Neural cell (in vitro differentiated cells): ENCODE measurements at regions not wholly inside any gene's neighbourhood (a gene's known extent, or its start where the extent isn't known, plus 50 kb on each side); places are given as distances from the start of the nearest gene placed in this dataset.

Source experiments
- H2AFZ ChIP-seq: fragments of 200-600, 300-800 bp; sonication (generic), shearing (Covaris generic); 2 replicates; pipeline ENCODE4 v1.6.0; 2014; ENCODE audit warnings: low read depth, mild to moderate bottlenecking, antibody characterized with exemption, low read length, moderate library complexity
- H3F3A ChIP-seq: fragments of 200-600 bp; shearing (Covaris generic); 2 replicates; pipeline ENCODE4 v1.6.1; 2016; ENCODE audit warnings: mild to moderate bottlenecking, moderate library complexity, mixed read lengths, antibody characterized with exemption, low read length; ENCODE audit not compliant: insufficient read depth, poor library complexity, severe bottlenecking
- H3K27ac ChIP-seq: fragments of 200-600, 300-800 bp; sonication (generic), shearing (Covaris generic); 2 replicates; pipeline ENCODE4 v1.5.1; 2014; ENCODE audit warnings: mild to moderate bottlenecking, low read length, moderate library complexity
- H3K27me3 ChIP-seq: fragments of 300-800, 200-600 bp; sonication (generic), shearing (Covaris generic); 2 replicates; pipeline ENCODE4 v1.6.0; 2014; ENCODE audit warnings: mild to moderate bottlenecking, low read depth, low read length, moderate library complexity; ENCODE audit not compliant: insufficient read depth
- H3K36me3 ChIP-seq: fragments of 300-800, 200-600 bp; sonication (generic), shearing (Covaris generic); 2 replicates; pipeline ENCODE4 v1.5.1; 2014; ENCODE audit warnings: mild to moderate bottlenecking, antibody characterized with exemption, low read length, moderate library complexity; ENCODE audit not compliant: insufficient read depth
- H3K4me2 ChIP-seq: fragments of 300-800, 200-600 bp; sonication (generic), shearing (Covaris generic); 2 replicates; pipeline ENCODE4 v1.6.0; 2014; ENCODE audit warnings: mild to moderate bottlenecking, low read length
- H3K4me3 ChIP-seq: fragments of 300-800, 200-600 bp; sonication (generic), shearing (Covaris generic); 2 replicates; pipeline ENCODE4 v1.5.1; 2014; ENCODE audit warnings: mild to moderate bottlenecking, low read length, moderate library complexity
- H3K79me2 ChIP-seq: fragments of 200-600 bp; shearing (Covaris generic); replicated peaks from 2 replicates; pipeline ENCODE4 v1.6.0; 2014; ENCODE audit warnings: mild to moderate bottlenecking, low read length, moderate library complexity; ENCODE audit not compliant: insufficient read depth
- H3K9ac ChIP-seq: fragments of 300-800, 200-600 bp; sonication (generic), shearing (Covaris generic); 2 replicates; pipeline ENCODE4 v1.6.1; 2016; ENCODE audit warnings: mild to moderate bottlenecking, low read length, mixed read lengths
- H3K9me2 ChIP-seq: fragments of 200-600 bp; shearing (Covaris generic); 2 replicates; pipeline ENCODE4 v1.6.1; 2016; ENCODE audit warnings: mild to moderate bottlenecking, low read length, mixed read lengths; ENCODE audit not compliant: insufficient read depth
- H3K9me3 ChIP-seq: fragments of 200-600, 300-800 bp; sonication (generic), shearing (Covaris generic); 2 replicates; pipeline ENCODE4 v1.6.1; 2016; ENCODE audit warnings: mild to moderate bottlenecking, mixed run types, low read length, moderate library complexity, mixed read lengths
- H4K20me1 ChIP-seq: fragments of 200-600 bp; shearing (Covaris generic); 2 replicates; pipeline ENCODE4 v1.6.1; 2016; ENCODE audit warnings: mild to moderate bottlenecking, mixed run types; ENCODE audit not compliant: insufficient read depth
- CTCF ChIP-seq: fragments of 450-650 bp; IDR thresholded peaks from 2 replicates; pipeline ENCODE4 v1.5.1; 2014; ENCODE audit warnings: antibody characterized with exemption, mild to moderate bottlenecking, moderate library complexity; ENCODE audit not compliant: poor library complexity, severe bottlenecking
- EP300 ChIP-seq: fragments of 450-650 bp; conservative IDR thresholded peaks from 2 replicates; pipeline ENCODE4 v1.6.1; 2014; ENCODE audit warnings: antibody characterized with exemption, mild to moderate bottlenecking, moderate library complexity; ENCODE audit not compliant: poor library complexity, severe bottlenecking
- EZH2 ChIP-seq: fragments of 200-600, 300-800 bp; shearing (Covaris generic), sonication (generic); IDR thresholded peaks from 2 replicates; pipeline ENCODE4 v1.6.1; 2014; ENCODE audit warnings: antibody characterized with exemption, low read length, borderline replicate concordance, mild to moderate bottlenecking; ENCODE audit not compliant: insufficient read depth, poor library complexity, severe bottlenecking
- MXI1 ChIP-seq: fragments of 450-650 bp; conservative IDR thresholded peaks from 2 replicates; pipeline ENCODE4 v1.6.1; 2014; ENCODE audit warnings: antibody characterized with exemption, mild to moderate bottlenecking; ENCODE audit not compliant: poor library complexity, severe bottlenecking
- POLR2AphosphoS5 ChIP-seq: IDR thresholded peaks from 2 replicates; pipeline ENCODE4 v1.6.1; 2012
- RAD21 ChIP-seq: fragments of 450-650 bp; conservative IDR thresholded peaks from 2 replicates; pipeline ENCODE4 v1.6.1; 2014; ENCODE audit warnings: antibody characterized with exemption, mild to moderate bottlenecking, moderate library complexity
- REST ChIP-seq: IDR thresholded peaks from 2 replicates; pipeline ENCODE4 v1.6.1; 2012; ENCODE audit warnings: borderline replicate concordance
- SMC3 ChIP-seq: fragments of 450-650 bp; conservative IDR thresholded peaks from 2 replicates; pipeline ENCODE4 v1.6.1; 2014; ENCODE audit warnings: antibody characterized with exemption, mild to moderate bottlenecking, moderate library complexity; ENCODE audit not compliant: poor library complexity
- TAF1 ChIP-seq: IDR thresholded peaks from 2 replicates; pipeline ENCODE4 v1.6.1; 2012; ENCODE audit warnings: low read depth

DNA sequence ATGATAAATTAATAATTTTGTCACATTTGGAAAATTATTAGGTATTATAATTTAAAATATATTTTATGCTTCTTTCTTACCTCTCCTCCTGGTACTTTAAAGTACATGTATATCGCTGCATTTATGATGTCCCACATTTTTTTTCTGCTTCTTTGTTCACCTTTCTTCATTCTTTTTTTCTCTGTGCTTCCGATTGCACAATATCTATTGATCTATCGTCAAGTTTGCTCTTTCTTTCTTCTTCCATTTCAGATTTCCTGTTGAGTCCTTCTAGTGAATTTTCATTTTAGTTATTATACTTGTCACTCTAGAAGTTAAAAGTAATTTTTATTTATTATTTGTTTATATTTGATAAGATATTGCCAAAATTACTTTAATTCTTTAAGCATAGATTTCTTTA lies 441.0 kb upstream of the HS3ST5 start:
- no peak overlapping the region for H3K27ac ChIP-seq
- no peak overlapping the region for H3K9ac ChIP-seq
- H3K4me2 ChIP-seq = no peak overlapping the region
- no peak for TF ChIP-seq POLR2AphosphoS5
- no peak for TF ChIP-seq MXI1
- no peak for TF ChIP-seq RAD21
- TF ChIP-seq CTCF = no peak
- TF ChIP-seq TAF1 = no peak
- no peak for TF ChIP-seq EP300
- no peak for TF ChIP-seq SMC3
- TF ChIP-seq EZH2 = no peak
- no peaks in the 10 kb centered on the region for H3K27me3 ChIP-seq
- no peaks in the 10 kb centered on the region for H4K20me1 ChIP-seq
- H3K36me3 ChIP-seq = no peaks in the 10 kb centered on the region
- H3K4me3 ChIP-seq = no peak overlapping the region
- no peaks in the 10 kb centered on the region for H3F3A ChIP-seq
- no peaks in the 10 kb centered on the region for H3K9me2 ChIP-seq
- H2AFZ ChIP-seq = no peak overlapping the region
- H3K9me3 ChIP-seq = no peaks in the 10 kb centered on the region
- no peaks in the 10 kb centered on the region for H3K79me2 ChIP-seq

DNA sequence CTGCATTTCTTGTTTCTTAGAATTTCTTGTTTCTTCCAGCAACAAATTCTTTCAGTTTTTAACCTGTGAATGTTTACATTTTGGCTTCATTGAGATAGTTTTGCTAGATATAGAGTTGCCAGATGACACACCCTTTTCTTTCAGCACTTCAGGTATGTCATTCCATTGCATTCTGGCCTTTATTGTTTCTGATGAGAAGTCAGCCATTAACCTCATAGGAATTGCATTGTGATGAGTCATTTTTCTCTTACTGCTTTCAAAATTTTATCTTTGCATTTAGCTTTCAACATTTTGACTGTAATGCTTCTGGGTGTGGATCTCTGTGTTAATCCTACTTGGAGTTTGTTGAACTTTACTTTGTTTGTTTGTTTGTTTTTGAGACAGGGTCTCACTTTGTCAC lies 440.3 kb upstream of the HS3ST5 start:
- Histone ChIP-seq H3F3A (no peaks in the 10 kb centered on the region), H3K27ac (no peak overlapping the region), H4K20me1 (no peaks in the 10 kb centered on the region), H3K4me3 (no peak overlapping the region), H3K9me3 (no peaks in the 10 kb centered on the region), H3K79me2 (no peaks in the 10 kb centered on the region), H3K27me3 (no peaks in the 10 kb centered on the region), H3K4me2 (no peak overlapping the region), H2AFZ (no peak overlapping the region), H3K36me3 (no peaks in the 10 kb centered on the region), H3K9ac (no peak overlapping the region), H3K9me2 (no peaks in the 10 kb centered on the region)
- TF ChIP-seq EZH2 = no peak
- TF ChIP-seq SMC3 = no peak
- TF ChIP-seq MXI1 = no peak
- no peak for TF ChIP-seq REST
- no peak for TF ChIP-seq CTCF
